ENCODE measurements at regions not wholly inside any gene's neighbourhood (a gene's known extent, or its start where the extent isn't known, plus 50 kb on each side); places are given as distances from the start of the nearest gene placed in this dataset.

GRCh38 chr2:12264146-12264545 lies 452.6 kb upstream of the TRIB2 start:
- no peak for DNase-seq (ENCODE audit: extremely low read depth, low read depth)
- TF ChIP-seq CTCF (IDR thresholded peaks at IDR 0.05; ENCODE audit: low read depth, low read length): no peak

GRCh38 chr2:12265646-12266045 lies 451.1 kb upstream of the TRIB2 start:
- TF ChIP-seq CTCF (IDR thresholded peaks at IDR 0.05; ENCODE audit: low read depth, low read length): no peak
- DNase-seq (ENCODE audit: extremely low read depth, low read depth): no peak

GRCh38 chr2:12267042-12267441 lies 449.7 kb upstream of the TRIB2 start:
- no peak for TF ChIP-seq CTCF (IDR thresholded peaks at IDR 0.05; ENCODE audit: low read depth, low read length)
- DNase-seq (ENCODE audit: extremely low read depth, low read depth): no peak

GRCh38 chr2:12269041-12269972 lies 447.4 kb upstream of the TRIB2 start:
- no peak for TF ChIP-seq CTCF (IDR thresholded peaks at IDR 0.05; ENCODE audit: low read depth, low read length)
- DNase-seq (ENCODE audit: extremely low read depth, low read depth): no peak

GRCh38 chr2:12270876-12271588 lies 445.7 kb upstream of the TRIB2 start:
- no peak for TF ChIP-seq CTCF (IDR thresholded peaks at IDR 0.05; ENCODE audit: low read depth, low read length)
- DNase-seq (ENCODE audit: extremely low read depth, low read depth): no peak

GRCh38 chr2:12271589-12271984 lies 445.1 kb upstream of the TRIB2 start:
- TF ChIP-seq CTCF (IDR thresholded peaks at IDR 0.05; ENCODE audit: low read depth, low read length): no peak
- no peak for DNase-seq (ENCODE audit: extremely low read depth, low read depth)

- DNase-seq (ENCODE audit: extremely low read depth, low read depth): no peak
- no peak for TF ChIP-seq CTCF (IDR thresholded peaks at IDR 0.05; ENCODE audit: low read depth, low read length)
Observed at GRCh38 chr2:12273111-12273510, 443.6 kb upstream of the TRIB2 start.

Measured in AG09319 (cell line).